Keratinocyte (primary cell): ENCODE measurements at regions not wholly inside any gene's neighbourhood (a gene's known extent, or its start where the extent isn't known, plus 50 kb on each side); places are given as distances from the start of the nearest gene placed in this dataset.

Source experiments
- DNase-seq: peaks from one replicate; pipeline ENCODE4 v3.0.0-alpha.2; 2011; ENCODE audit warnings: low read depth, missing footprints, low spot score
- FAIRE-seq: peaks from 2 replicates; lab custom pipeline; 2011; peaks lifted over from hg19 to GRCh38; lab: Jason Lieb, UNC
- H2AFZ ChIP-seq: 2 replicates; pipeline ENCODE4 v1.6.0; 2012; ENCODE audit warnings: low read length, control low read depth, inconsistent platforms; ENCODE audit not compliant: control insufficient read depth
- H3K27ac ChIP-seq: 2 replicates; pipeline ENCODE4 v1.5.1; 2011; ENCODE audit warnings: low read length; ENCODE audit not compliant: control insufficient read depth, insufficient read depth
- H3K27me3 ChIP-seq: 3 replicates; pipeline ENCODE4 v1.6.0; 2011; ENCODE audit warnings: low read length; ENCODE audit not compliant: control insufficient read depth, insufficient read depth; ENCODE audit errors: extremely low read depth
- H3K36me3 ChIP-seq, 2 experiments: 2 replicates in 1 of 2; 3 replicates in 1 of 2; pipeline ENCODE4 v1.5.1; 2011; ENCODE audit warnings: low read length in 2 of 2, mild to moderate bottlenecking in 1 of 2; ENCODE audit not compliant: control insufficient read depth in 2 of 2, insufficient read depth in 2 of 2; ENCODE audit errors: extremely low read depth in 1 of 2
- H3K4me1 ChIP-seq: 3 replicates; pipeline ENCODE4 v1.5.1; 2011; ENCODE audit warnings: low read length; ENCODE audit not compliant: control insufficient read depth, insufficient read depth; ENCODE audit errors: extremely low read depth
- H3K4me2 ChIP-seq: 3 replicates; pipeline ENCODE4 v1.6.0; 2011; ENCODE audit warnings: low read depth, low read length; ENCODE audit not compliant: control insufficient read depth, insufficient read depth; ENCODE audit errors: extremely low read depth
- H3K4me3 ChIP-seq, 3 experiments: fragments of 200-600 bp in 1 of 3; sonication (generic) in 1 of 3; 2 replicates in 2 of 3; 3 replicates in 1 of 3; pipeline ENCODE4 v1.5.1; 2011 to 2016; ENCODE audit warnings: low read length in 3 of 3, mild to moderate bottlenecking in 3 of 3, control low read depth in 2 of 3, inconsistent platforms in 1 of 3, low read depth in 1 of 3, mixed read lengths in 1 of 3, mixed run types in 1 of 3, moderate library complexity in 1 of 3; ENCODE audit not compliant: control insufficient read depth in 2 of 3, insufficient read depth in 2 of 3; ENCODE audit errors: extremely low read depth in 1 of 3
- H3K79me2 ChIP-seq: 2 replicates; pipeline ENCODE4 v1.6.0; 2012; ENCODE audit warnings: low read length; ENCODE audit not compliant: control insufficient read depth, insufficient read depth
- H3K9ac ChIP-seq: 3 replicates; pipeline ENCODE4 v1.6.0; 2011; ENCODE audit warnings: low read length; ENCODE audit not compliant: control insufficient read depth, insufficient read depth; ENCODE audit errors: extremely low read depth
- H3K9me1 ChIP-seq: 3 replicates; pipeline ENCODE4 v1.6.0; 2011; ENCODE audit warnings: low read length; ENCODE audit not compliant: control insufficient read depth, insufficient read depth; ENCODE audit errors: extremely low read depth
- H3K9me3 ChIP-seq: 2 replicates; pipeline ENCODE4 v1.5.1; 2012; ENCODE audit warnings: low read depth, low read length; ENCODE audit not compliant: control insufficient read depth
- H4K20me1 ChIP-seq: 3 replicates; pipeline ENCODE4 v1.6.0; 2011; ENCODE audit warnings: low read length; ENCODE audit not compliant: control insufficient read depth, insufficient read depth; ENCODE audit errors: extremely low read depth
- CTCF ChIP-seq, 3 experiments: IDR thresholded peaks in 1 of 3; conservative IDR thresholded peaks in 1 of 3; optimal IDR thresholded peaks in 1 of 3; 2 replicates in 2 of 3; 3 replicates in 1 of 3; pipeline versions ENCODE3 to v1.5.1; 2011; ENCODE audit warnings: low read length in 3 of 3, mild to moderate bottlenecking in 3 of 3, moderate library complexity in 2 of 3, control low read depth in 1 of 3, inconsistent platforms in 1 of 3; ENCODE audit not compliant: insufficient read depth in 2 of 3; ENCODE audit errors: extremely low read depth in 1 of 3
- EZH2 ChIP-seq: IDR thresholded peaks from one replicate; pipeline ENCODE4 v1.6.1; 2012; ENCODE audit warnings: inconsistent platforms, mild to moderate bottlenecking, low read length, moderate library complexity
- dilution Hi-C: fragments of 300-500 bp; cut with MboI; formaldehyde crosslinking; loops from one replicate; pipeline ENCODE4 v1.7.0; 2020; ENCODE audit warnings: low sequenced_read_pairs; ENCODE audit not compliant: extremely low pct_ligation_motif_present

GRCh38 chr11:42825598-42825997 is 486.2 kb upstream of the API5 start:
- FAIRE-seq (no peak), DNase-seq (no peak)
- H3K79me2 ChIP-seq, result no peaks in the 10 kb centered on the region
- TF ChIP-seq CTCF (optimal IDR thresholded peaks at IDR 0.05 in 1 of 3, IDR thresholded peaks at IDR 0.05 in 1 of 3, conservative IDR thresholded peaks at IDR 0.05 in 1 of 3; ENCODE audit: extremely low read depth in 1 of 3, insufficient read depth in 2 of 3, low read length in 3 of 3), result no peak
- no peak for TF ChIP-seq EZH2
- no peak overlapping the region for H3K27ac ChIP-seq
- no peak overlapping the region for H3K4me2 ChIP-seq
- H3K9ac ChIP-seq, result no peak overlapping the region
- H4K20me1 ChIP-seq, result no peaks in the 10 kb centered on the region
- dilution Hi-C loops, result no loop called here
- no peaks in the 10 kb centered on the region for H3K9me3 ChIP-seq
- no peaks in the 10 kb centered on the region for H3K9me1 ChIP-seq
- no peaks in the 10 kb centered on the region for H3K27me3 ChIP-seq
- no peak overlapping the region for H3K4me3 ChIP-seq
- no peaks in the 10 kb centered on the region for H3K4me1 ChIP-seq
- H2AFZ ChIP-seq, result no peak overlapping the region
- no peaks in the 10 kb centered on the region for H3K36me3 ChIP-seq

GRCh38 chr11:42827845-42828244 is 484.0 kb upstream of the API5 start:
- dilution Hi-C loops, result no loop called here
- DNase-seq (no peak), FAIRE-seq (no peak)

More at GRCh38 chr11:42827845-42828244, 484.0 kb upstream of the API5 start:
- H3K4me2 ChIP-seq, result no peak overlapping the region
- no peaks in the 10 kb centered on the region for H3K4me1 ChIP-seq
- H3K9me3 ChIP-seq, result no peaks in the 10 kb centered on the region
- TF ChIP-seq EZH2 (no peak), CTCF (optimal IDR thresholded peaks at IDR 0.05 in 1 of 3, IDR thresholded peaks at IDR 0.05 in 1 of 3, conservative IDR thresholded peaks at IDR 0.05 in 1 of 3; ENCODE audit: extremely low read depth in 1 of 3, insufficient read depth in 2 of 3, low read length in 3 of 3) (no peak)
- no peaks in the 10 kb centered on the region for H4K20me1 ChIP-seq
- no peak overlapping the region for H3K4me3 ChIP-seq
- H3K36me3 ChIP-seq, result no peaks in the 10 kb centered on the region
- H2AFZ ChIP-seq, result no peak overlapping the region
- no peaks in the 10 kb centered on the region for H3K9me1 ChIP-seq
- H3K27me3 ChIP-seq, result no peaks in the 10 kb centered on the region
- no peak overlapping the region for H3K27ac ChIP-seq
- no peaks in the 10 kb centered on the region for H3K79me2 ChIP-seq
- H3K9ac ChIP-seq, result no peak overlapping the region
